ENCODE measurements at regions not wholly inside any gene's neighbourhood (a gene's known extent, or its start where the extent isn't known, plus 50 kb on each side); places are given as distances from the start of the nearest gene placed in this dataset.
"Not testable (repeated sequence)": the region's sequence is repeated elsewhere in the genome, so short reads cannot be mapped to it uniquely, and the experiment has no call there.

DNA sequence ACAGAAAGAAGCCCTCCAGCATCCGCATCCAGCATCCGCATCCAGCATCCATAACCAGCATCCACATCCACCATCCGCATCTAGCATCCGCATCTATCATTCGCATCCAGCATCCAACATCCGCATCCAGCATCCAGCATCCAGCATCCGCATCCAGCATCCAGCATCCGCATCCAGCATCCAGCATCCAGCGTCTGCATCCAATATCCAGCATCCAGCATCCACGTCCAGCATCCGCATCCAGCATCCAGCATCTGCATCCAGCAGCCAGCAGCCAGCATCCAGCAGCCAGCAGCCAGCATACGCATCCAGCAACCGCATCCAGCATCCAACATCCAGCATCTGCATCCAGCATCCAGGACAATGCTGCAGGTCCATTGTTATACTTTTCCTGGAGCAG lies 671.0 kb upstream of the C16orf82 start:
- no peak for DNase-seq

DNA sequence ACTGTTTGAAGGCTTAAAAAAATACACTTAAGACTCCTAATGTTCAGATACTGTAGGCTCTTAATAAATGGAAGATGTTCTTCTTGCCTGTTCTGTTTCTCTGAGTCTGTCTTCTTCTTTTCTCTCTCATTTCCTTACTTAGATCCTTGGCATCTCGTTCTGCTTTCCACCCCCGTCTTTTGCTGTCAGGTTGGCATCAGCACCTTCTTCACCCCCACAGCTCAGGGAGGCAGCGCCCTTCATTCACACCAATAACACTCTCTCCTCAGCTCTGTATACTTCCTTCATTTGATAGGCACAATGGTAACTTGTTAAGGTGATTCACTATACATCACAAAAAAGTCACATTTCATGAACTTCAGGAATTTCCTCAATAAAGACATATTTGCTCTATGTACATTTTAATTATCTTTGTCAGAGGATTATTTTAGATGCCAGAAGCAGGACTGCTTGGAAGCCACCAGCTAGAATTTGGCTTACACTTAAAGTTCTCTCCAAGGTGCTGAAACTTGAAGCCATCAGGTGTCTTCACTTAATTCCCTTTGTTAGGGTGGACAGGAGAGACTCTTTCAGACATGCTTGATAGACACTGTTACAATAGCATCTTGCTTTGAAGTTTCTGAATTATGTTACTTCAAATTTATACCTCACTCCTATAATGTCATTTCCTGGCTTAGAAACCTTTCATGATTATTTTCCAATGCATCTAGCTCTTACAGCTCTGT lies 670.1 kb upstream of the C16orf82 start:
- no peak for DNase-seq

DNA sequence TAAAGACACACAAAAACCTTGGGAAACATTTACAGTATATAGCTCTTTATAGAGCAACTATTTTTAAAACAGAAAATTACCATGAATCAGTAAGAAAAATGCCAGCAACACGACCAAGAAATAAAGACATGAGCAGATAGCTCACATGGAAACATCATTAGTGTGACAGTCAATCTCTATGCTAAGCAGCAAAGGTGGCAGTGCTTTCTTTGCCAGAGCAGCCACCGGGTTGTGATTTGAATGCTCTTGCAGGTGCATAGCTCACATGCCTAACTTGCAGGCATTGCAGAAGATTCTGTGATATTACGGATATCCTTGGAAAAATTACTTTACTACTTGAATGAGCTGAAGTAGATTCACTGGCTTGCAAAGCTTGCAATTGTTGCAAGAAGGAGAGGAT lies 652.9 kb upstream of the C16orf82 start:
- DNase-seq = no peak

DNA sequence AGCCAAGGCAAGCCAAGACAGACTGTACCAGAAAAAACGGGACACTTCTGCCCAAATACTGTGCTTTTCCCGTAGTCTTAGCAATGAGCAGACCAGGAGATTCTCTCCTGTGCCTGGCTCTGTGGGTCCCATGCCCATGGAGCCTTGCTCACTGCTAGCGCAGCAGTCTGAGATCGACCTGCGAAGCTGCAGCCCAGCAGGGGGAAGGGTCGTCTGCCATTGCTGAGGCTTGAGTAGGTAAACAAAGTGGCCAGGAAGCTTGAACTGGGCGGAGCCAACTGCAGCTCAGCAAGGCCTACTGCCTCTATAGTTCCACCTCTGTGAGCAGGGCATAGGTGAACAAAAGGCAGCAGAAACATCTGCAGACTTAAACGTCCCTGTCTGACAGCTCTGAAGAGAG lies 647.3 kb upstream of the C16orf82 start:
- DNase-seq = not testable (repeated sequence)

DNA sequence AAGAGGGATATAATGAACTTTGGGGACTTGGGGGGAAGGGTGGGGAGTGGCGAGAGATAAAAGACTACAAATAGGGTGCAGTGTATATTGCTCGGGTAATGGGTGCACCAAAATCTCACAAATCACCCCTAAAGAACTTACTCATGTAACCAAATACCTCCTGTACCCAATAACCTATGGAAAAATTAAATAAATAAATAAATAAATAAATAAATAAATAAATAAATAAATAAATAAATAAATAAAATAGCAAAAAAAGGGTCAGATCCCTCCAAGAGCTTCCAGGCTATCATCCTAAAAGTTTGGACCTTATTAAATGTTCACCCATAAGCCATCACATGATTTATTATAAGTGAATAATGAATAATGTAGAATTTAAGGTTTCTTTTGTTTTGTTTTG lies 636.1 kb upstream of the C16orf82 start:
- DNase-seq = no peak

DNA sequence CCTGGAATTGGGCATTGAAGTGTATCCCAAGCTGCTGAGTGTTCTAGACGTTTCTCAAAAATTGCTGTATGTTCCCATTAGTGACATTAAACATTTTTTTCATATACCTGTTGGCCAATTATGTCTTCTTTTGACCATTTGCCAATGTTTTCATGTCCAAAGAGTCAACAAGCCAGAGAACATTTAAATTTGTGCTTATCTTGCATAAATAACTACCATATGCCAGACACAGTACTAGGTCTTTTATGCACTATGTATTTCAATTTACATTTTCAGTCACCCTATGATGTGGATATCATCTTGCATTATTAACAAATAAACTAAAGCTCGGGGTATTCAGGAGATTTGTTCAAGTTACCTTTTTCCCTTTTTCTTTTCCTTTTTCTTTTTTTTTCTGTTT lies 632.9 kb upstream of the C16orf82 start:
- no peak for DNase-seq

DNA sequence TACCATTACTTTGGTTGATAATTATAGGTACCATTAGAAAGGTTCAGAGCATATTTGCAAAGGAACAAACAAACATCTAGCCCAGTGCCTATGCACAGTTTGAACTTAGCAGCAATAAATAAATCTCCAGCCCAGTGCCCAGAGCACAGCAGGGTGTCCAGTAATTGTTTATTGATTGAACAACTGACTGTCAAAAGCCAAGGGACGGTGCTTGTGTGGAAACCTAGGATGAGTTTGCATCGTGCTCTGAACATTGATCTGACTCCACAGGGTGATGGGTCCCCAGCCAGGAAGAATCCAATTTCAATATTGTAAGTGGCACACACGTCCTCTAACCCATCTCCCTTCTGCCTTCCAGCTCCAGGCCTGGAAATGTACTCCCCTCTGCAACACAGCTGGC lies 625.5 kb upstream of the C16orf82 start:
- no peak for DNase-seq

DNA sequence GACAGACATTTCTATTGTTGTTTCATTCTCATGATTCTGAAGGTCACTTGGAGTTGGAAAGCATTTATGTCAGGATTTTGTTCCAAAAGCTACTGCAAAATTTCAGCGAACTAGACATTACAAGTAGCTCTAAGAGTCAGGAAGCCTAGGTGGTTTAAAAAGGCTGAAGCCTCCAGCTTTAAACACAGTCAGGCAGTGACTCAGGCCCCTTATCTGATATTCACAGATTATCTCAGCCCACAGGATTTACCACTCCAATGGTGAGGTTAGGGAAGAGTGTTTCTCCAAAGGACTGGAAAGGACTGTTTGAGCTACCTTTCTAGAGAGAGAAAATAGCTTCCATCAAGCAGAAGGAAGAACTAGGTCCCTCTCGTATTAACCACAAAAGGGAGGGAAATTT lies 624.4 kb upstream of the C16orf82 start:
- no peak for DNase-seq

DNA sequence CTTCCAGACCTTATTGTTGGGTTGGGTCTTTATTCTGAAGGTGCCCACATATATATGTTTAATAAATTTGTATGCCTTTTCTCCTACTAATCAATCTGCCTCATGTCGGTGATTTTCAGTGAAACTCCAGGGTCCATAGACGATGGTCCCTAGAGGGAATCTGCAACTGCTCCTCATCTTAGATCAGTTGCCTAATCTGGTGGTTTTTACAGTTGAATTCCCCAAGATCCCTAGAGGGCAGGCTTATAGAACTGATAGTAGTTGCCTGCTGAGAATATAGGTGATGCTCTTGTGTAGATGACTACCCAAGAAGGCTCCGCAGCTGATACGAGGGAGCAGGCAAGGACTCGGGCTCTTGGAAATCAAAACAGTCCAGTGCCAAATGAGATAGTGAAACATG lies 619.2 kb upstream of the C16orf82 start:
- no peak for DNase-seq

DNA sequence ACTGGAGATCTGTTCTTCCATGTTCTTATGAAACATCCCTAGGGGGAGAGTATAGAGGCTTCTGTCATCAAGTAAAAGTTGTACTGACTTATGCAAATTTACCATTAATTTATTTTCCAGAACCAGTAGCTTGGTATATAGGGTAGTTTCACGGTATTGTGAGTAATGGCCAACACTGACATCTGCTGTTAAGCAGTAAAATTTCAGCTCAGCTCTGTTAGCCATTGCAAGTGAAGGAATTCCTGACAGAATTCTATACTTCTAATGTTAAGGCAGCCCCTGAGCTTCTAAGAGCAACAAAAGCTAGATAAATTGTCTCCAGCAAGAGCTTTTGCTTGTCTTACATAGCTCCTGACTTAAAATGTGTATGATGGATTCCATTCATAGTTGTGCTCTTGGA lies 613.5 kb upstream of the C16orf82 start:
- DNase-seq = no peak

DNA sequence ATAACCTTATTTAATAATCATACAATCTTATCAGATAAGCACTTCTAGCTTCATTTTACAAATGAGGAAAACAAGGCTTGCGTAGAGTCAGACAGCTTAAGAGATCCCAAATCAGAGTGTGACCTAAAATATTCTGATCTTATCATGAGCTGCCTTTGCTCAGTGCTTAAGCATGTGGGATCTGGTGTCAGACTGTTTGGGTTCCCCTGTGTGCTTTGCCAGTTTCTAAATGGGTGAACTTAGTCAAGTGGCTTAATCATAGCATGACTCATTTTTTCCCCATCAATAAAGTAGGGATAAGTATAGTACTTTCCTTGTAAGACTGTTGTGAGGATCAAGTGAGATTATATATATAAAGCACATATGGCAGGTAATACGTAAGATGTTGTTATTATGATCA lies 612.6 kb upstream of the C16orf82 start:
- DNase-seq = no peak

DNA sequence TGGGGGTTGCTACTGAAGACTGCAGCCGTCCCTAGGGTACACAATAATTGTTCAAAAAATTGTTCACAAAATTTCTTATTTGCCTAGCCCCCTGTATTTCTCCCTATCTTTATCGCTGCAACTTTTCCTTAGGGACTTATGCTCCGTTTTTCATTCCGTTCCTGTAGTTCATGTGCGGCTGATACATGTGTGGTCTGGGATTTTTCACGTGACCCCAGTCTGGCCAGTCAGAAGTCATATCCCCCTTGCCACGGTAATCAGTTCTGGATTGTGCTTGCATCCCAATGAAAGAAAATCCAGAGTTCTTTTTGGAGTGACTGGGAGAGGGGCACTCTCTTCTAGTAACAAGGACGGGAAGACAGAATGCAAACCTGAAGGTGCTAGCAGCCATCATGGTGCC lies 610.7 kb upstream of the C16orf82 start:
- DNase-seq = no peak

DNA sequence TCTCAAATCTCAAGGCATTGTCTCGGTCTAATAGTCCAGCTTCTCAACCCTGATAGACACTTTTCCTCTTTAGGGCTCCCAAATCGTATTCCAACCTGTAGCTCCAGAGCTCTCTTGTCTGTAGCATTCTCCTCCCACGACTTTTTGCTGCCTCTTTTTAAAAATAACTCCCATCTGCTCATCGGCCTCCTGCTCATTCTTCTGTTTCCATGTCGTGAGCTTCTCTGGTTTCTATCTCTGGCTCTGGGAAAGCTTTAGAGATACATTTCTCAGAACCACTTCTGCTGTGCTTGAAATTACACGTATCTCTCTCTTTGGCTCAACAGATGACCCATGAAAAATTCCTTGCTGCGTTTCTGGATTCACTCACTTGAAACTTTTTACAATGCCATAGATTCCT lies 609.6 kb upstream of the C16orf82 start:
- no peak for DNase-seq

DNA sequence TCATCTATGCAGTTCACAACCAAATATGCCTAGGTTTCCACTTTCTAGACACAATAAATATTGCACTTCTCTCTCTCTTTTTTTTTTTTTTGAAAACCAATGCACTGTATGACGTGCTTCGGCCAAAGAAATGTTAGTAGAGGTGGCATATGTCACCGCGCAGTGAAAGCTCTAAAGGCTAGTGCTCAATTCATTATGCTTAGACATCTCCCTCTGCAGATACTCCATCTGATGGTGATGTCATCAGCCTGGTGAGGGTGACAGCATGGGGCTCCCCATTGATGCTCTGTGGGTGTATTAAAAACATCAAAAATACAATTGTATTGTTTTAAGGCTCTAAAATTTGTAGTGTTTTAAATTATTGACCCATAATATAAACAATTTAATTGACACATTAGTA lies 608.8 kb upstream of the C16orf82 start:
- DNase-seq = no peak

DNA sequence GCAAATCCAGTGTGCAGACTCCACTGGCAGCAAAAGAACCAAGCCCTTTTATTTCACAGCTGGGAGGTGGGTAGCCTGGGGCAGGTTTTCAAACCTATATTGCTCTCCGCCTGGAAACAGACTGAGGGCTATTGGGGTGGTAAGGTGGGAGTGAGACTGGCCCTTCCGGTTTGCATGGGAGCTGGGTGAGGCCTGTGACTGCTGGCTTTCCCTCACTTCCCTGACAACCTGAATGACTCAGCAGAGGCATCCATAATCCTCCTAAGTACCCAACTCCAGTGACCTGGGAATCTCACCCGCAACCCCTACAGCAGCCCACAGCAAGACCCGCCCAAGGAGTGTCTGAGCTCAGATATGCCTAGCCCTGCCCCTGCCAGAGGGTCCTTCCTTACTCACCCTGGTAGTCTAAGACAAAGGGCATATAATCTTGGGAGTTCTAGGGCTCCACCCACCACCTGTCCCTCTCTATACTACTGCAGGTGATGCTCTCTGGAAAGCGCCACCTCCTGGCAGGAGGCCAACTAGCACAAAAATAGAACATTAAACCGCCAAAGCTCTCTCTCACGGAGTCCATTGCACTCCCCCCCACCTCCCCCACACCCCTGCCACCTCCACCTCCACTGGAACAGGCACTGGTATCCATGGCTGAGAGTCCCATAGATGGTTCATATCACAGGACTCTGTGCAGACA lies 602.0 kb upstream of the C16orf82 start:
- DNase-seq = no peak

DNA sequence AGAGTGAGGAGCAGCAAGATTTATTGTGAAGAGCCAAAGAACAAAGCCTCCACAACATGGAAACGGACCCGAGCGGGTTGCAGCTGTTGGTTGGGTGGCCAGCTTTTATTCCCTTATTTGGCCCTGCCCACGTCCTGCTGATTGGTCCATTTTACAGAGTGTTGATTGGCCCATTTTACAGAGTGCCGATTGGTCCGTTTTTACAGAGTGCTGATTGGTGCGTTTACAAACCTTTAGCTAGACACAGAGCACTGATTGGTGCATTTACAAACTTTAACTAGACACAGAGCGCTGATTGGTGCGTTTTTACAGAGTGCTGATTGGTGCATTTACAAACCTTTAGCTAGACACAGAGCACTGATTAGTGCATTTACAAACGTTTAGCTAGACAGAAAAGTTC lies 592.3 kb upstream of the C16orf82 start:
- DNase-seq = not testable (repeated sequence)

DNA sequence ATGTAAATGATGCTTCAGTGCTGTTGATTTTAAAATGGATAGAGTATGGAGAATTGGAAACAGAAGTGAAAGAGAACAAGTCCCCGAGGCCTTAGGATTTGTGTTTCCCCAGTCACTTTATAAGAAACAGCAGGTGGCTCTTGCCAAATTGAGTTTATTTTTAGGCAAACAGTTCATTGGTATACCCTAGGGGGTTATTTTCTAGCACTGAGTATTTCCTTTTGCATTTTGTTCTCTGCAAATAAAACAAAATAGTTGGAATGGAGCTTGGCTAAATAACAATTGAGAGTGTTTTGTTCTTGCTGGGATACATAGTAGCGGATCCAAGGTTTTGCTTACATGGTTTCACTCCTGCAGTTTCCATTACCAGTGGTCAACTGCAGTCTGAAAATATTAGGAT lies 591.1 kb upstream of the C16orf82 start:
- no peak for DNase-seq

DNA sequence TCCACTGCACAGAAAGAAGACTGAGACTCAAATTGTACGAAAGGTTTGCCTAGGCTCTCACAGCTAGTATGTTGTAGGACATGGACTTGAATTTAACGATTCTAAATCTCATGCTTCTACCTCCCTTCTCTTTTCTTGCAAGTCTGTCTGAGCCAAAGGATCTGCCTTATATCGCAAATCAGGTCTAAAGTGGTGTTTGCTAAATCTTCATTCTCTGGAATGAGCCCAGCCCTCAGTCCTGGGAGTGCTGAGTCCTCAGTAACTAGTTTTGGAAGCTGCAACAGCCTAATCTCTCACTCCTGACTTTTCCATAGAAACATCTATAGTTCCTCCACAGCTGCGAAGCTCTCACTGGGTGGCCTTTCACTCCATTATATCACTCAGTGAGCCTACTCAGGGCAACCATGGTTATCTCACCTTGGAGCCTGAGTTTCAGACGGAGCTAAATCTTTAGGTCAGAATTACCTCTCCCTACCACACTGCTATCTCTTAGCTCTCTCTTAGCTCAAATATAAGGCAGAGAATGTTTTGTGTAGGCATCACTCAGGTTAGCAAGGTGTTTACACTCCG lies 575.5 kb upstream of the C16orf82 start:
- no peak for DNase-seq

DNA sequence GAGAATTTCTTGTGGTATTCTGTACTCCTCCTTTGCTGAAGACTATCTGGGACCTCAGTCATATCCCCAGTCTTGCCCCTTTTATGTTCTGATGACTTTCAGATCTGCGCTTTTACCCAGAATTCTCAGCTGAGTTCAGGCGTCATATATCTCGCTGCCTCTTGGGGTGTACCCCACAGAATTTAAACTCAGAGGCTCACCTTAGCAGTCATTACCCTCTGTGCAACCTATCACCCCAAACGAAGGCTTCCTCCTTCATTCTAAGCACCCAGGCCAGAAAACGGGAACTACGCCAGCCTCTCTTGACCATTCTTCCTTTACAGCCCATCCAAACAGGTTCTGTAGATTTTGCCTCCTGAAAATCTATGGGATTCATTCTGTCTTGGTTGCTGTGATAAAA lies 574.8 kb upstream of the C16orf82 start:
- no peak for DNase-seq

DNA sequence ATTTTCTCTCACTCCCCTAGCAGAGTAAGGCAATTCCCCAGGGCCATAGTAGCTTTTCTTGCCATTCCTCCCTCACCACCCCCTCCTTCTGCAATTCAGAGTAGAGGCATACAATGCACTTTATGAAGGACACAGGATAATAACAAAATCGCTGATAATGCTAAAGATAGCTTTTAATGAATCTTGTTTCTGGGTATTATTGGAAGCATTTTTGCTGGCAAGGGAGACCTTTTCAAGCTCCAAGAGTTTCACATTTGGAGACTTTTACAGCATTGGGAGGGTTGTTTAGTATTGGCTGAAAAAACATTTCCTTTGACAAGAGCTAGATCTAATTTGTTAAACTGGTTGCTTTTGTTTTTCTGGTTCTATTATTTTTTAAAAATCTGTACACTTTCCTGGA lies 573.0 kb upstream of the C16orf82 start:
- no peak for DNase-seq

DNA sequence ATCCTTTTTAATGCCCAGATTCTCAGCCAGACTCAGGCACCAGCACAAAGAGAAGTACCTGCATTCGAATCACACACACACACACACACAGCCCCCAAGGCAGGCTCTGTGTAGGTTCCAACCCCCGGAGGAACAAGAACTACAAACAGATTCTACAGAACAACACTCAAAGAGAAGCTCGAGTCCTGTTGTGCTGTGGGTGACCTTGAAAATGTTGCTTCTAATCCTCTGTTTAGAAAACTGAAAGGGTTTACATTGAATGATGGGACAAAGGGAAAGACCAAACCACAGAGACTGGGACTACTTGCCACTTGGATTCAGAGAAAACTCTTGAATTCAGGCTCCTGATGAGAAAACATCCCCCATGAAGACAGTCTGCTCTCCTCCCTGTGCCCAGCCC lies 568.8 kb upstream of the C16orf82 start:
- DNase-seq = no peak

DNA sequence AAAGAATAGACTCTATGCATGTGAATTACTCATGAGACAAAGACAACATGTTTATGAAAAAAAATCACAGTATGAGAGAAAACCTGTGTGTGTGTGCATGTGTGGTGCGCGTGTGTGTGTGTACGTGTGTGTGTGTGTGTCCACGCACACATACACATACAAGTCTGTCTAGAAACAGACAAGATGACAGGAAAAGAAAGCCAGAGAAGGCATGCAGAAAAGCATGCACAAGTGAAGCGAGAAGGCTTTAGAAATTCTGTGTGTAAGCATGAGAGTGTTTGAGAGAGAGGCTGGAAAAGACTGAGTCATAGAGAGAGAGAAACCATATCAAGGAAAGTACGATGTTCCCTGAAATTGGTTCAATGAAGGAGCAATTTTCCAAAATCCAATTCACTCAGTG lies 566.4 kb upstream of the C16orf82 start:
- DNase-seq = no peak

DNA sequence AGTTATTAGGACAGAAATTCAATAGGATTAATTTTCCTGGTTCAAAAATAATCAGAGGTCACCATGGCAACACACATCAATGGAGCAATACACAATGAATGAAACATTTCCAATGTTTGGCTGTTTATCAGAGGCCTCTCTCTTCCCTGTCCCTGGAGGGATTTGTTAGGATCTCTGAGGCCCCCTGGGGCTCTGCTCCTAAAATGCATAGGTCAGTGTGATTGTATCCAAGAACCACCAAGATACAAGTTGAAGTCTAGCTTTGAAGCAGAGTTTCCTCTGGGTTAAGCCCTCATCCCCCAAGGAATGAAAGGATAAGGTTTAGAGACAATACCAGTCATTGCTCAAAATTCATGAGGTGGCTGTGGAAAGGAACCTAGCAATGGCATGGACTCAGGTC lies 561.2 kb upstream of the C16orf82 start:
- DNase-seq = no peak

DNA sequence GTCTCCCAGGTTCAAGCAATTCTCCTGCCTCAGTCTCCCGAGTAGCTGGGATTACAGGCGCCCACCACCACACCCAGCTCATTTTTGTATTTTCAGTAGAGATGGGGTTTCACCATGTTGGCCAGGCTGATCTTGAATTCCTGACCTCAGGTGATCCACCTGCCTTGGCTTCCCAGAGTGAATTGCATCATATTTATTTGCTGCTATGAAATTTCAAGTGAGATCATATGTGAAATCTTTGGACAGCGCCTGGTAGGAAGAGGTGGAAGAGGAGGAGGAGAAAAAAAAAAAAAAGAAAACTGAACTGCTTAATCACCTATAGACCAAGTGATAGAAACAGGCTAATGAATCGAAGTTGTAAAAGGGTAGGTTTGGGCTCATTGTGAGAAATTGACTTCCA lies 557.8 kb upstream of the C16orf82 start:
- not testable (repeated sequence) for DNase-seq

DNA sequence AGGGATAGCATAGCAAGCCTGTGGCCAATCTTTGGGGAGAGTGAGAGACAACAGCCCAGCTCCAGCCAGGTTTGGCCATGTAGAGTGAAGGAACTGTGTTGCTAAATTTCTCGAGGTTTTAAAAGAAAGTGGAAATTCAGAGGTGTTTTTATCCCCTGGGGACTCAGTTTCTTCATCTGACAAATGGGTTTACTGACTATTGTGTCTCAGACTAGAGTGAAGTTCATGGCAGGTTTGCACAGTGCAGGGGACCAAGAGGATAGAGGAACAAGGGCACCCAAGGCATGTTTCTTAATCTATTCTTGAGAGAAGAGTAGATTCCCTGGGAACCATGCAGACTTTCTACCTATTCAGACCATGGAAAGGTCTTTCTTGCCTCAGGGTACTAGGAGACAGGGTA lies 555.8 kb upstream of the C16orf82 start:
- no peak for DNase-seq

Data from NCI-H1105 (cell line).